Panc1 (cell line): ENCODE measurements at regions not wholly inside any gene's neighbourhood (a gene's known extent, or its start where the extent isn't known, plus 50 kb on each side); places are given as distances from the start of the nearest gene placed in this dataset.

Experiments
- ATAC-seq: fragments of 200-7000 bp; cut with Tn5 transposase; 2 replicates; pipeline ENCODE4 v1.9.1; 2020; ENCODE audit warnings: mild to moderate bottlenecking, moderate library complexity
- BruUV-seq: library from RNA; stranded (reverse); fragments of 400-500 nt; replicated peaks from 2 replicates; lab custom pipeline; 2021; lab: Mats Ljungman, UMichigan
- CTCF ChIA-PET: fragments of 300-600 bp; sonication (Branson Sonifier 250); formaldehyde crosslinking; loops from one replicate; lab custom pipeline; 2022; ENCODE audit warnings: antibody characterized with exemption; lab: Charles Lee
- POLR2A ChIA-PET: fragments of 300-600 bp; sonication (Branson Sonifier 250); formaldehyde crosslinking; loops from one replicate; lab custom pipeline; 2022; ENCODE audit warnings: antibody characterized with exemption; lab: Charles Lee
- DNase-seq: peaks from one replicate; pipeline ENCODE4 v3.0.0-alpha.2; 2010; ENCODE audit warnings: low read depth, low spot score
- H3K27ac ChIP-seq: 2 replicates; pipeline ENCODE4 v1.5.1; 2011; ENCODE audit warnings: mild to moderate bottlenecking, low read length, inconsistent platforms
- H3K27me3 ChIP-seq: fragments of 200-500 bp; sonication (Bioruptor generic); 2 replicates; pipeline ENCODE4 v1.6.0; 2014; ENCODE audit warnings: low read length, inconsistent platforms; ENCODE audit not compliant: control insufficient read depth, insufficient read depth
- H3K36me3 ChIP-seq: fragments of 200-500 bp; sonication (Bioruptor generic); 2 replicates; pipeline ENCODE4 v1.5.1; 2014; ENCODE audit warnings: inconsistent platforms, mild to moderate bottlenecking, low read length, moderate library complexity; ENCODE audit not compliant: control insufficient read depth, insufficient read depth
- H3K4me1 ChIP-seq: 2 replicates; pipeline ENCODE4 v1.5.1; 2011; ENCODE audit warnings: inconsistent platforms, mild to moderate bottlenecking, low read length, moderate library complexity; ENCODE audit not compliant: control insufficient read depth, insufficient read depth
- H3K4me3 ChIP-seq, 2 experiments: 2 replicates each; pipeline ENCODE4 v1.5.1; 2011 to 2012; ENCODE audit warnings: low read depth in 2 of 2, low read length in 2 of 2, mild to moderate bottlenecking in 2 of 2, inconsistent platforms in 1 of 2, moderate library complexity in 1 of 2
- H3K9me3 ChIP-seq: fragments of 200-500 bp; sonication (Bioruptor generic); 2 replicates; pipeline ENCODE4 v1.5.1; 2014; ENCODE audit warnings: low read depth, mild to moderate bottlenecking, inconsistent platforms, low read length, moderate library complexity; ENCODE audit not compliant: control insufficient read depth, insufficient read depth
- POLR2AphosphoS5 ChIP-seq: IDR thresholded peaks from 2 replicates; pipeline ENCODE4 v1.6.1; 2012; ENCODE audit warnings: mild to moderate bottlenecking, low read depth, low read length, moderate library complexity
- SIN3A ChIP-seq: IDR thresholded peaks from 2 replicates; pipeline ENCODE4 v1.6.1; 2012; ENCODE audit warnings: low read depth, mild to moderate bottlenecking, low read length, moderate library complexity, borderline replicate concordance; ENCODE audit not compliant: insufficient read depth
- TCF7L2 ChIP-seq: IDR thresholded peaks from 2 replicates; pipeline ENCODE4 v1.6.1; 2011; ENCODE audit warnings: mild to moderate bottlenecking, low read depth, low read length, inconsistent platforms
- in situ Hi-C: cut with HindIII; loops from 2 replicates; pipeline ENCODE4 v1.10.0; 2016; ENCODE audit warnings: low sequenced_read_pairs, low pct_unique_long_range_greater_than_20kb
- intact Hi-C: fragments of 100-400 bp; cut with micrococcal nuclease; formaldehyde crosslinking; loops from one replicate; pipeline ENCODE4 v1.10.0; 2022; ENCODE audit not compliant: unreplicated experiment
- TF ChIP-seq, protein P1 (sequence below), 2 experiments: IDR thresholded peaks; 2 replicates each; pipeline ENCODE4 v1.6.1; 2011 to 2012; ENCODE audit warnings: low read depth in 2 of 2, control low read depth in 1 of 2, low read length in 1 of 2, mild to moderate bottlenecking in 1 of 2, moderate library complexity in 1 of 2; ENCODE audit not compliant: insufficient read depth in 1 of 2
- TF ChIP-seq, protein P2 (sequence below): fragments of 450-650 bp; IDR thresholded peaks from 2 replicates; pipeline ENCODE4 v1.5.1; 2017; ENCODE audit warnings: mild to moderate bottlenecking

GRCh38 chr4:72987741-72988729 is 81.5 kb downstream of the COX18 start:
- BruUV-seq: no TSS peak
- DNase-seq: no peak
- Histone ChIP-seq H3K27ac (no peak overlapping the region), H3K9me3 (no peaks in the 10 kb centered on the region), H3K4me3 (no peak overlapping the region), H3K36me3 (no peaks in the 10 kb centered on the region), H3K4me1 (no peaks in the 10 kb centered on the region), H3K27me3 (no peaks in the 10 kb centered on the region)
- ATAC-seq: no peak
- TF ChIP-seq SIN3A (no peak), TCF7L2 (no peak), POLR2AphosphoS5 (no peak)
- CTCF ChIA-PET: interaction anchor here (1.0 kb wide), 1 partner anchor 31 kb away, joined by 5 read pairs; no protein-coding TSS in a partner anchor
- in situ Hi-C loops: no loop called here
- intact Hi-C loops: no loop called here
- POLR2A ChIA-PET: no interaction called here

GRCh38 chr4:72984351-72984750 is 85.2 kb downstream of the COX18 start:
- in situ Hi-C loops: no loop called here
- no peaks in the 10 kb centered on the region for H3K27me3 ChIP-seq
- TF ChIP-seq, protein P1, sequence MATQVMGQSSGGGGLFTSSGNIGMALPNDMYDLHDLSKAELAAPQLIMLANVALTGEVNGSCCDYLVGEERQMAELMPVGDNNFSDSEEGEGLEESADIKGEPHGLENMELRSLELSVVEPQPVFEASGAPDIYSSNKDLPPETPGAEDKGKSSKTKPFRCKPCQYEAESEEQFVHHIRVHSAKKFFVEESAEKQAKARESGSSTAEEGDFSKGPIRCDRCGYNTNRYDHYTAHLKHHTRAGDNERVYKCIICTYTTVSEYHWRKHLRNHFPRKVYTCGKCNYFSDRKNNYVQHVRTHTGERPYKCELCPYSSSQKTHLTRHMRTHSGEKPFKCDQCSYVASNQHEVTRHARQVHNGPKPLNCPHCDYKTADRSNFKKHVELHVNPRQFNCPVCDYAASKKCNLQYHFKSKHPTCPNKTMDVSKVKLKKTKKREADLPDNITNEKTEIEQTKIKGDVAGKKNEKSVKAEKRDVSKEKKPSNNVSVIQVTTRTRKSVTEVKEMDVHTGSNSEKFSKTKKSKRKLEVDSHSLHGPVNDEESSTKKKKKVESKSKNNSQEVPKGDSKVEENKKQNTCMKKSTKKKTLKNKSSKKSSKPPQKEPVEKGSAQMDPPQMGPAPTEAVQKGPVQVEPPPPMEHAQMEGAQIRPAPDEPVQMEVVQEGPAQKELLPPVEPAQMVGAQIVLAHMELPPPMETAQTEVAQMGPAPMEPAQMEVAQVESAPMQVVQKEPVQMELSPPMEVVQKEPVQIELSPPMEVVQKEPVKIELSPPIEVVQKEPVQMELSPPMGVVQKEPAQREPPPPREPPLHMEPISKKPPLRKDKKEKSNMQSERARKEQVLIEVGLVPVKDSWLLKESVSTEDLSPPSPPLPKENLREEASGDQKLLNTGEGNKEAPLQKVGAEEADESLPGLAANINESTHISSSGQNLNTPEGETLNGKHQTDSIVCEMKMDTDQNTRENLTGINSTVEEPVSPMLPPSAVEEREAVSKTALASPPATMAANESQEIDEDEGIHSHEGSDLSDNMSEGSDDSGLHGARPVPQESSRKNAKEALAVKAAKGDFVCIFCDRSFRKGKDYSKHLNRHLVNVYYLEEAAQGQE (IDR thresholded peaks at IDR 0.05; ENCODE audit: insufficient read depth in 1 of 2, low read depth in 2 of 2, low read length in 1 of 2): no peak
- ATAC-seq: no peak
- no peaks in the 10 kb centered on the region for H3K36me3 ChIP-seq
- no peaks in the 10 kb centered on the region for H3K4me1 ChIP-seq
- ChIA-PET CTCF (no interaction called here), POLR2A (no interaction called here)
- no peak overlapping the region for H3K27ac ChIP-seq
- H3K9me3 ChIP-seq: no peaks in the 10 kb centered on the region
- no peak for DNase-seq
- no peak overlapping the region for H3K4me3 ChIP-seq
- no TSS peak for BruUV-seq
- intact Hi-C loops: no loop called here

GRCh38 chr4:72983709-72984108 is 85.8 kb downstream of the COX18 start:
- intact Hi-C loops (no loop called here), in situ Hi-C loops (no loop called here)
- DNase-seq: no peak
- ChIA-PET CTCF (no interaction called here), POLR2A (no interaction called here)
- ATAC-seq: no peak
- Histone ChIP-seq H3K9me3 (no peaks in the 10 kb centered on the region), H3K27me3 (no peaks in the 10 kb centered on the region), H3K36me3 (no peaks in the 10 kb centered on the region), H3K4me1 (no peaks in the 10 kb centered on the region), H3K27ac (no peak overlapping the region), H3K4me3 (no peak overlapping the region)
- TF ChIP-seq, protein P1 (IDR thresholded peaks at IDR 0.05; ENCODE audit: insufficient read depth in 1 of 2, low read depth in 2 of 2, low read length in 1 of 2): no peak
- TF ChIP-seq POLR2AphosphoS5: no peak
- TF ChIP-seq TCF7L2: no peak
- no peak for TF ChIP-seq SIN3A
- TF ChIP-seq, protein P2, sequence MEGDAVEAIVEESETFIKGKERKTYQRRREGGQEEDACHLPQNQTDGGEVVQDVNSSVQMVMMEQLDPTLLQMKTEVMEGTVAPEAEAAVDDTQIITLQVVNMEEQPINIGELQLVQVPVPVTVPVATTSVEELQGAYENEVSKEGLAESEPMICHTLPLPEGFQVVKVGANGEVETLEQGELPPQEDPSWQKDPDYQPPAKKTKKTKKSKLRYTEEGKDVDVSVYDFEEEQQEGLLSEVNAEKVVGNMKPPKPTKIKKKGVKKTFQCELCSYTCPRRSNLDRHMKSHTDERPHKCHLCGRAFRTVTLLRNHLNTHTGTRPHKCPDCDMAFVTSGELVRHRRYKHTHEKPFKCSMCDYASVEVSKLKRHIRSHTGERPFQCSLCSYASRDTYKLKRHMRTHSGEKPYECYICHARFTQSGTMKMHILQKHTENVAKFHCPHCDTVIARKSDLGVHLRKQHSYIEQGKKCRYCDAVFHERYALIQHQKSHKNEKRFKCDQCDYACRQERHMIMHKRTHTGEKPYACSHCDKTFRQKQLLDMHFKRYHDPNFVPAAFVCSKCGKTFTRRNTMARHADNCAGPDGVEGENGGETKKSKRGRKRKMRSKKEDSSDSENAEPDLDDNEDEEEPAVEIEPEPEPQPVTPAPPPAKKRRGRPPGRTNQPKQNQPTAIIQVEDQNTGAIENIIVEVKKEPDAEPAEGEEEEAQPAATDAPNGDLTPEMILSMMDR: no peak
- BruUV-seq: no TSS peak
